Smooth muscle cell (in vitro differentiated cells): ENCODE measurements at regions not wholly inside any gene's neighbourhood (a gene's known extent, or its start where the extent isn't known, plus 50 kb on each side); places are given as distances from the start of the nearest gene placed in this dataset.

Experiments used
- DNase-seq: peaks from one replicate; lab custom pipeline; 2025; ENCODE audit not compliant: unreplicated experiment; lab: John Stamatoyannopoulos, UW
- H2AFZ ChIP-seq: fragments of 200-600 bp; sonication (generic); 2 replicates; pipeline ENCODE4 v1.6.0; 2016; ENCODE audit warnings: antibody characterized with exemption, low read depth, mild to moderate bottlenecking
- H3F3A ChIP-seq: fragments of 200-600 bp; sonication (generic); 2 replicates; pipeline ENCODE4 v1.6.0; 2017; ENCODE audit warnings: antibody characterized with exemption, low read depth
- H3K27ac ChIP-seq: fragments of 200-600 bp; sonication (generic); 2 replicates; pipeline ENCODE4 v1.5.1; 2016; ENCODE audit warnings: low read depth, mild to moderate bottlenecking
- H3K27me3 ChIP-seq: fragments of 200-600 bp; sonication (generic); 2 replicates; pipeline ENCODE4 v1.6.1; 2016; ENCODE audit warnings: low read depth, mild to moderate bottlenecking
- H3K36me3 ChIP-seq: fragments of 200-600 bp; sonication (generic); 2 replicates; pipeline ENCODE4 v1.5.1; 2016; ENCODE audit warnings: low read depth
- H3K4me1 ChIP-seq: fragments of 200-600 bp; sonication (generic); 2 replicates; pipeline ENCODE4 v1.5.1; 2016; ENCODE audit warnings: low read depth
- H3K4me2 ChIP-seq: fragments of 200-600 bp; sonication (generic); 2 replicates; pipeline ENCODE4 v1.6.0; 2016; ENCODE audit warnings: mild to moderate bottlenecking
- H3K4me3 ChIP-seq: fragments of 200-600 bp; sonication (generic); 2 replicates; pipeline ENCODE4 v1.5.1; 2016; ENCODE audit warnings: mild to moderate bottlenecking
- H3K79me2 ChIP-seq: fragments of 200-600 bp; sonication (generic); 2 replicates; pipeline ENCODE4 v1.6.0; 2016; ENCODE audit warnings: low read depth, mild to moderate bottlenecking
- H3K9ac ChIP-seq: fragments of 200-600 bp; sonication (generic); 2 replicates; pipeline ENCODE4 v1.6.0; 2016; ENCODE audit warnings: low read depth
- H3K9me3 ChIP-seq: fragments of 200-600 bp; sonication (generic); replicated peaks from 2 replicates; pipeline ENCODE4 v1.5.1; 2016; ENCODE audit warnings: low read depth
- H4K20me1 ChIP-seq: fragments of 200-600 bp; sonication (generic); 2 replicates; pipeline ENCODE4 v1.6.0; 2016; ENCODE audit warnings: low read depth
- WGBS: methylation state at CpG from one replicate; pipeline ENCODE4 v1.1.7; 2016; ENCODE audit warnings: low lambda C conversion rate; 5-methylcytosine and 5-hydroxymethylcytosine counted together
- TF ChIP-seq, protein P1 (sequence below): fragments of 200-600 bp; sonication (generic); IDR thresholded peaks from 2 replicates; pipeline ENCODE4 v1.5.1; 2017; ENCODE audit warnings: borderline replicate concordance, mild to moderate bottlenecking, antibody characterized with exemption; ENCODE audit not compliant: insufficient read depth, poor library complexity, severe bottlenecking

DNA sequence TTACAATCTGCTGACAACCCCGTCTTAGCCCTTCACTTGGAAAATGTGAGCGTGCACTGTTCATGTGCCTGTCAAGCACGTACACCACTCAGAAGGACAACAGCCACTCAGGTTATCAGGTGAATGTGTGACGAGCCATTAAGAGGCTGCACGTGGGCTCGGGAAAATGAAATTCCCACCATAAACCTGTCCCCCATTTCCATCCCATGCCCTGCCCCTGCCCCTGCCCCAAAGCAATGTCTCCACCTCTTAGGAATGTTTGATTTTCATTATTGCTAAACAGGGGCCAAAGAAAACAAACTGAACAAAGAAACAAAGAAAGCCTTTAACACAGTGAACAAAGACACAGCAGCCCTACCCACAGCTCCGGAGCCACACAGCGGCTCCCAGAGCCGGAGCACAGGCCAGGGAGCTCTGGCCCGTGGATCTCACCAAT, 90.5 kb downstream of the TMEM18 start:
- Histone ChIP-seq H3K4me1 (peaks cover 9% of the 10 kb centered on the region), H3K27ac (no peak overlapping the region), H3K4me2 (no peak overlapping the region), H3K4me3 (no peak overlapping the region), H3K9me3 (no peaks in the 10 kb centered on the region), H3K79me2 (no peaks in the 10 kb centered on the region), H2AFZ (no peak overlapping the region), H3K36me3 (no peaks in the 10 kb centered on the region), H3K27me3 (no peaks in the 10 kb centered on the region), H4K20me1 (no peaks in the 10 kb centered on the region), H3K9ac (no peak overlapping the region), H3F3A (no peaks in the 10 kb centered on the region)
- 84% methylated on average over 10 of the region's 10 CpGs for WGBS
- no peak for DNase-seq
- TF ChIP-seq, protein P1, sequence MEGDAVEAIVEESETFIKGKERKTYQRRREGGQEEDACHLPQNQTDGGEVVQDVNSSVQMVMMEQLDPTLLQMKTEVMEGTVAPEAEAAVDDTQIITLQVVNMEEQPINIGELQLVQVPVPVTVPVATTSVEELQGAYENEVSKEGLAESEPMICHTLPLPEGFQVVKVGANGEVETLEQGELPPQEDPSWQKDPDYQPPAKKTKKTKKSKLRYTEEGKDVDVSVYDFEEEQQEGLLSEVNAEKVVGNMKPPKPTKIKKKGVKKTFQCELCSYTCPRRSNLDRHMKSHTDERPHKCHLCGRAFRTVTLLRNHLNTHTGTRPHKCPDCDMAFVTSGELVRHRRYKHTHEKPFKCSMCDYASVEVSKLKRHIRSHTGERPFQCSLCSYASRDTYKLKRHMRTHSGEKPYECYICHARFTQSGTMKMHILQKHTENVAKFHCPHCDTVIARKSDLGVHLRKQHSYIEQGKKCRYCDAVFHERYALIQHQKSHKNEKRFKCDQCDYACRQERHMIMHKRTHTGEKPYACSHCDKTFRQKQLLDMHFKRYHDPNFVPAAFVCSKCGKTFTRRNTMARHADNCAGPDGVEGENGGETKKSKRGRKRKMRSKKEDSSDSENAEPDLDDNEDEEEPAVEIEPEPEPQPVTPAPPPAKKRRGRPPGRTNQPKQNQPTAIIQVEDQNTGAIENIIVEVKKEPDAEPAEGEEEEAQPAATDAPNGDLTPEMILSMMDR: no peak

- no peak for DNase-seq
- TF ChIP-seq, protein P1: no peak
- no peaks in the 10 kb centered on the region for H3K36me3 ChIP-seq
- H3K4me2 ChIP-seq: no peak overlapping the region
- no peak overlapping the region for H2AFZ ChIP-seq
- WGBS: 75% methylated on average over 21 of the region's 21 CpGs
- no peak overlapping the region for H3K9ac ChIP-seq
- no peaks in the 10 kb centered on the region for H4K20me1 ChIP-seq
- no peaks in the 10 kb centered on the region for H3F3A ChIP-seq
- H3K79me2 ChIP-seq: no peaks in the 10 kb centered on the region
- no peak overlapping the region for H3K27ac ChIP-seq
- no peak overlapping the region for H3K4me3 ChIP-seq
- H3K4me1 ChIP-seq: peaks cover 9% of the 10 kb centered on the region
- no peaks in the 10 kb centered on the region for H3K27me3 ChIP-seq
- no peaks in the 10 kb centered on the region for H3K9me3 ChIP-seq
Observed at GRCh38 chr2:584863-585823, 92.1 kb downstream of the TMEM18 start.

DNA sequence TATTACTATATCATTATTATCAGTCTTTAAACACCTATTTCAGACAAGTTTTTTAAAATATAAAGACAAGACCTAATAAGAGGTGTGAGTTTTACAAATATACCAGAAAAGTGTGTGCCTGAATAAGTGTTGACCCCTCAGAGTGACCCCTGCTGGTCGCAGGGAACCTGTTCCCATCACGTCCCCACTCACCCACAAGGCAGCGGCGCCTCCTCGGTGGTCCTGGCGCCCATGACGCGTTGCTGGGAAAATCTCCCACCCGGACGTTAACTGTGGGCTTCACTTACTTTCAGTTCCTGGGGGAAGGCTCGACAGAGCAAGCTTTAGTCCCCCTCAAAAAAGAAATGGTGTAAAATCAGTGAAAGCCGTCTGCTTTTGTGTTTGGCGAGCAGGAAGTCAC, 93.5 kb downstream of the TMEM18 start:
- no peak overlapping the region for H3K9ac ChIP-seq
- no peak overlapping the region for H3K27ac ChIP-seq
- H3F3A ChIP-seq: no peaks in the 10 kb centered on the region
- H2AFZ ChIP-seq: no peak overlapping the region
- H3K4me3 ChIP-seq: no peak overlapping the region
- H4K20me1 ChIP-seq: no peaks in the 10 kb centered on the region
- H3K9me3 ChIP-seq: no peaks in the 10 kb centered on the region
- no peaks in the 10 kb centered on the region for H3K36me3 ChIP-seq
- no peaks in the 10 kb centered on the region for H3K27me3 ChIP-seq
- DNase-seq: no peak
- no peak overlapping the region for H3K4me2 ChIP-seq
- TF ChIP-seq, protein P1: no peak
- 73% methylated on average over 13 of the region's 13 CpGs for WGBS
- no peaks in the 10 kb centered on the region for H3K79me2 ChIP-seq
- peaks cover 9% of the 10 kb centered on the region for H3K4me1 ChIP-seq
